A549 (cell line): ENCODE measurements at regions not wholly inside any gene's neighbourhood (a gene's known extent, or its start where the extent isn't known, plus 50 kb on each side); places are given as distances from the start of the nearest gene placed in this dataset.

Source experiments
- ATAC-seq, 2 experiments: fragments of 200-7000 bp in 1 of 2; fragments of >200 bp in 1 of 2; cut with Nextera tagmentation in 1 of 2; cut with Tn5 transposase in 1 of 2; 3 replicates each; pipeline versions ENCODE4 v1.8.0 to v1.9.1; 2018 to 2020; ENCODE audit warnings: mild to moderate bottlenecking in 1 of 2, moderate library complexity in 1 of 2
- CTCF ChIA-PET: fragments of 300-600 bp; sonication (Branson Sonifier 250); formaldehyde crosslinking; extraction: SDS; loops from one replicate; lab custom pipeline; 2021; ENCODE audit warnings: antibody characterized with exemption, inconsistent platforms; lab: Yijun Ruan, JAX
- POLR2A ChIA-PET: fragments of 350-600 bp; formaldehyde crosslinking; extraction: SDS; loops from one replicate; lab custom pipeline; 2021; ENCODE audit warnings: antibody characterized with exemption, inconsistent platforms; lab: Yijun Ruan, JAX
- DNase-seq, 2 experiments: peaks; one replicate each; pipeline versions ENCODE4 v3.0.0 to v3.0.0-alpha.2; 2011 to 2016; ENCODE audit warnings: low read depth in 1 of 2, low spot score in 1 of 2
- FAIRE-seq: peaks from 2 replicates; lab custom pipeline; 2011; peaks lifted over from hg19 to GRCh38; lab: Jason Lieb, UNC
- H3K27ac ChIP-seq, 2 experiments: fragments of >200 bp; sonication (Bioruptor Twin); formaldehyde crosslinking; 3 replicates each; pipeline ENCODE4 v1.5.1; 2016 to 2017
- H3K4me1 ChIP-seq: fragments of >200 bp; sonication (Bioruptor Twin); formaldehyde crosslinking; 3 replicates; pipeline ENCODE4 v1.6.1; 2016
- H3K4me2 ChIP-seq: fragments of >200 bp; sonication (Bioruptor Twin); formaldehyde crosslinking; 3 replicates; pipeline ENCODE4 v1.6.1; 2016
- H3K4me3 ChIP-seq: fragments of >200 bp; sonication (Bioruptor Twin); formaldehyde crosslinking; 3 replicates; pipeline ENCODE4 v1.5.1; 2016
- H3K9me3 ChIP-seq: fragments of >200 bp; sonication (Bioruptor Twin); formaldehyde crosslinking; 3 replicates; pipeline ENCODE4 v1.6.1; 2016
- ATOH8 ChIP-seq: fragments of 250-450 bp; sonication (Bioruptor Pico); IDR thresholded peaks from 2 replicates; pipeline ENCODE4 v1.5.0; 2020; ENCODE audit warnings: low read depth, mild to moderate bottlenecking, moderate library complexity
- CBX8 ChIP-seq: fragments of 200-600 bp; sonication (generic); IDR thresholded peaks from 2 replicates; pipeline ENCODE4 v1.6.1; 2016
- CEBPB ChIP-seq, 2 experiments: fragments of >200 bp in 1 of 2; sonication (Bioruptor Twin) in 1 of 2; formaldehyde crosslinking in 1 of 2; IDR thresholded peaks; 2 replicates each; pipeline ENCODE4 v1.6.1; 2012 to 2016
- CHD2 ChIP-seq: fragments of 150-350 bp; IDR thresholded peaks from 2 replicates; pipeline ENCODE4 v1.6.1; 2014; ENCODE audit warnings: low read length; ENCODE audit not compliant: partially characterized antibody
- CHD4 ChIP-seq: fragments of 200-600 bp; sonication (generic); IDR thresholded peaks from 2 replicates; pipeline ENCODE4 v1.6.1; 2016; ENCODE audit warnings: antibody characterized with exemption, mild to moderate bottlenecking, borderline replicate concordance
- EHF ChIP-seq: fragments of 250-450 bp; sonication (Bioruptor Pico); IDR thresholded peaks from 2 replicates; pipeline ENCODE4 v1.5.0; 2020; ENCODE audit warnings: mild to moderate bottlenecking
- EHMT2 ChIP-seq: fragments of 200-600 bp; sonication (generic); IDR thresholded peaks from 2 replicates; pipeline ENCODE4 v1.6.1; 2016; ENCODE audit warnings: antibody characterized with exemption, low read depth, mild to moderate bottlenecking, moderate library complexity
- EP300 ChIP-seq, 2 experiments: fragments of >200 bp; sonication (Bioruptor Twin); formaldehyde crosslinking; IDR thresholded peaks; 2 replicates in 1 of 2; 3 replicates in 1 of 2; pipeline ENCODE4 v1.6.1; 2016 to 2017
- FOSB ChIP-seq: fragments of 250-450 bp; sonication (Bioruptor Pico); IDR thresholded peaks from 2 replicates; pipeline ENCODE4 v1.5.0; 2020; ENCODE audit warnings: mild to moderate bottlenecking, moderate library complexity
- FOXS1 ChIP-seq: fragments of 250-450 bp; sonication (Bioruptor Pico); IDR thresholded peaks from 2 replicates; pipeline ENCODE4 v1.5.0; 2020; ENCODE audit warnings: mild to moderate bottlenecking, moderate library complexity
- HDAC2 ChIP-seq: fragments of 200-600 bp; sonication (generic); IDR thresholded peaks from 2 replicates; pipeline ENCODE4 v1.6.1; 2016
- HES2 ChIP-seq: fragments of >200 bp; sonication (Bioruptor Twin); formaldehyde crosslinking; IDR thresholded peaks from 2 replicates; pipeline ENCODE4 v1.6.1; 2016
- HMGXB4 ChIP-seq: fragments of 250-450 bp; sonication (Bioruptor Pico); IDR thresholded peaks from 2 replicates; pipeline ENCODE4 v1.5.0; 2021; ENCODE audit warnings: mild to moderate bottlenecking, moderate library complexity, borderline replicate concordance
- HOXA7 ChIP-seq: fragments of 250-450 bp; sonication (Bioruptor Pico); IDR thresholded peaks from 2 replicates; pipeline ENCODE4 v1.5.0; 2020; ENCODE audit warnings: mild to moderate bottlenecking, moderate library complexity
- HOXB13 ChIP-seq: fragments of 250-450 bp; sonication (Bioruptor Pico); IDR thresholded peaks from 2 replicates; pipeline ENCODE4 v1.5.0; 2020; ENCODE audit warnings: low read depth, mild to moderate bottlenecking, moderate library complexity
- KDM1A ChIP-seq: fragments of 200-600 bp; sonication (generic); IDR thresholded peaks from 2 replicates; pipeline ENCODE4 v1.6.1; 2016; ENCODE audit warnings: low read depth, mild to moderate bottlenecking
- MAFK ChIP-seq: fragments of 450-650 bp; IDR thresholded peaks from 2 replicates; pipeline ENCODE4 v1.6.1; 2014; ENCODE audit not compliant: partially characterized antibody
- MAZ ChIP-seq: fragments of 150-350 bp; IDR thresholded peaks from 2 replicates; pipeline ENCODE4 v1.6.1; 2014; ENCODE audit warnings: antibody characterized with exemption, low read depth, low read length, borderline replicate concordance
- MYC ChIP-seq: IDR thresholded peaks from 2 replicates; pipeline ENCODE4 v1.6.1; 2012; ENCODE audit warnings: mild to moderate bottlenecking, inconsistent platforms, low read length, improper control_type of control experiment, borderline replicate concordance
- PBX3 ChIP-seq: IDR thresholded peaks from 2 replicates; pipeline ENCODE4 v1.6.1; 2012
- PHF8 ChIP-seq: fragments of 200-600 bp; sonication (generic); IDR thresholded peaks from 2 replicates; pipeline ENCODE4 v1.6.1; 2016; ENCODE audit warnings: low read depth, mild to moderate bottlenecking, antibody characterized with exemption, moderate library complexity, borderline replicate concordance
- RARB ChIP-seq: fragments of 250-450 bp; sonication (Bioruptor Pico); IDR thresholded peaks from 2 replicates; pipeline ENCODE4 v1.8.0; 2021; ENCODE audit warnings: mild to moderate bottlenecking, moderate library complexity
- RFX5 ChIP-seq: fragments of 450-650 bp; IDR thresholded peaks from 2 replicates; pipeline ENCODE4 v1.7.1; 2014; ENCODE audit warnings: antibody characterized with exemption, mild to moderate bottlenecking, moderate library complexity
- RNF2 ChIP-seq: fragments of 200-600 bp; sonication (generic); IDR thresholded peaks from 2 replicates; pipeline ENCODE4 v1.6.1; 2016; ENCODE audit warnings: low read depth, mild to moderate bottlenecking, antibody characterized with exemption, moderate library complexity, borderline replicate concordance
- SREBF2 ChIP-seq: fragments of 450-650 bp; IDR thresholded peaks from 2 replicates; pipeline ENCODE4 v1.6.1; 2014; ENCODE audit warnings: mild to moderate bottlenecking, moderate library complexity
- TFCP2L1 ChIP-seq: fragments of 250-450 bp; sonication (Bioruptor Pico); IDR thresholded peaks from 2 replicates; pipeline ENCODE4 v1.5.0; 2021; ENCODE audit warnings: mild to moderate bottlenecking
- TP53 ChIP-seq: fragments of 250-450 bp; sonication (Bioruptor Pico); IDR thresholded peaks from 2 replicates; pipeline ENCODE4 v1.5.0; 2021; ENCODE audit warnings: mild to moderate bottlenecking, moderate library complexity
- ZC3H11A ChIP-seq: fragments of 450-650 bp; IDR thresholded peaks from 2 replicates; pipeline ENCODE4 v1.6.1; 2014; ENCODE audit warnings: antibody characterized with exemption, mild to moderate bottlenecking
- ZNF302 ChIP-seq: fragments of 250-450 bp; sonication (Bioruptor Pico); IDR thresholded peaks from 2 replicates; pipeline ENCODE4 v1.9.0; 2021; ENCODE audit warnings: inconsistent platforms, mild to moderate bottlenecking, moderate library complexity
- ZSCAN20 ChIP-seq: fragments of 250-450 bp; sonication (Bioruptor Pico); IDR thresholded peaks from 2 replicates; pipeline ENCODE4 v1.8.0; 2022; ENCODE audit warnings: mild to moderate bottlenecking, moderate library complexity
- WGBS: methylation state at CpG from one replicate; pipeline ENCODE4 v1.1.6; 2017; ENCODE audit errors: missing lambda C conversion rate; 5-methylcytosine and 5-hydroxymethylcytosine counted together

- WGBS: 4% methylated on average over 3 of the region's 3 CpGs
- Histone ChIP-seq H3K4me3 (no peak overlapping the region), H3K4me1 (no peaks in the 10 kb centered on the region), H3K27ac (no peak overlapping the region), H3K4me2 (no peak overlapping the region), H3K9me3 (no peaks in the 10 kb centered on the region)
- ATAC-seq (no peak), DNase-seq (no peak), FAIRE-seq (no peak)
- TF ChIP-seq EHF (CRISPR knock-in tag) (no peak), SREBF2 (no peak), ATOH8 (no peak)
- ChIA-PET CTCF (no interaction called here), POLR2A (no interaction called here)
Measured at GRCh38 chr20:18922251-18922650, 108.7 kb downstream of the SCP2D1 start.

GRCh38 chr20:18922898-18923297 lies 109.3 kb downstream of the SCP2D1 start:
- Histone ChIP-seq H3K4me3 (no peak overlapping the region), H3K27ac (no peak overlapping the region), H3K4me1 (no peaks in the 10 kb centered on the region), H3K9me3 (no peaks in the 10 kb centered on the region), H3K4me2 (no peak overlapping the region)
- ATAC-seq (no peak), FAIRE-seq (no peak), DNase-seq (no peak)
- WGBS: 14% methylated on average over 2 of the region's 2 CpGs
- TF ChIP-seq HDAC2 (no peak), EHMT2 (no peak), TFCP2L1 (CRISPR knock-in tag) (no peak), ZNF302 (no peak), PHF8 (no peak), HOXB13 (no peak), ZC3H11A (no peak), RARB (CRISPR knock-in tag) (no peak), CBX8 (no peak), MYC (no peak)
- ChIA-PET POLR2A (no interaction called here), CTCF (interaction anchor here (0.7 kb wide), 1 partner anchor 95 kb away, joined by 3 read pairs; no protein-coding TSS in a partner anchor)

- Histone ChIP-seq H3K4me2 (no peak overlapping the region), H3K9me3 (no peaks in the 10 kb centered on the region), H3K4me1 (no peaks in the 10 kb centered on the region), H3K27ac (no peak overlapping the region), H3K4me3 (no peak overlapping the region)
- ChIA-PET POLR2A (no interaction called here), CTCF (no interaction called here)
- TF ChIP-seq MAFK: peak; percentile 32
- no peak for TF ChIP-seq CHD2
- FAIRE-seq (no peak), ATAC-seq (no peak), DNase-seq (no peak)
Measured at GRCh38 chr20:18926965-18927364, 113.4 kb downstream of the SCP2D1 start.

GRCh38 chr20:18928626-18929025 lies 115.0 kb downstream of the SCP2D1 start:
- no peak overlapping the region for H3K4me2 ChIP-seq
- ATAC-seq (no peak), FAIRE-seq (no peak), DNase-seq (no peak)
- no peak overlapping the region for H3K27ac ChIP-seq
- TF ChIP-seq KDM1A (no peak), ZNF302 (no peak), EP300 (IDR thresholded peaks at IDR 0.05) (no peak), ZSCAN20 (CRISPR knock-in tag) (no peak), RNF2 (no peak), FOSB (CRISPR knock-in tag) (no peak), HOXA7 (CRISPR knock-in tag) (no peak), HDAC2 (no peak), MAFK (no peak), TP53 (no peak), RARB (CRISPR knock-in tag) (no peak), HES2 (no peak), CHD4 (no peak), TFCP2L1 (CRISPR knock-in tag) (no peak), FOXS1 (no peak), HMGXB4 (CRISPR knock-in tag) (no peak), RFX5 (no peak), CEBPB (IDR thresholded peaks at IDR 0.05) (no peak), MAZ (no peak), PBX3 (no peak)
- no peaks in the 10 kb centered on the region for H3K9me3 ChIP-seq
- ChIA-PET POLR2A (no interaction called here), CTCF (interaction anchor here (0.9 kb wide), 1 partner anchor 24 kb away, joined by 3 read pairs; no protein-coding TSS in a partner anchor)
- H3K4me1 ChIP-seq: no peaks in the 10 kb centered on the region
- H3K4me3 ChIP-seq: no peak overlapping the region
